ENCODE measurements at regions not wholly inside any gene's neighbourhood (a gene's known extent, or its start where the extent isn't known, plus 50 kb on each side); places are given as distances from the start of the nearest gene placed in this dataset.
"Not testable (repeated sequence)": the region's sequence is repeated elsewhere in the genome, so short reads cannot be mapped to it uniquely, and the experiment has no call there.

- H4K20me1 ChIP-seq (ENCODE audit: insufficient read depth), result no peaks in the 10 kb centered on the region
- no peaks in the 10 kb centered on the region for H3K79me2 ChIP-seq (replicated peaks; ENCODE audit: insufficient read depth, low read length)
- no peaks in the 10 kb centered on the region for H3K36me3 ChIP-seq (ENCODE audit: insufficient read depth, low read length)
- no peaks in the 10 kb centered on the region for H3F3A ChIP-seq (ENCODE audit: insufficient read depth, low read length, poor library complexity, severe bottlenecking)
- H3K4me2 ChIP-seq (ENCODE audit: low read length), result no peak overlapping the region
- no peaks in the 10 kb centered on the region for H3K9me2 ChIP-seq (ENCODE audit: insufficient read depth, low read length)
- TF ChIP-seq EP300 (conservative IDR thresholded peaks at IDR 0.05; ENCODE audit: poor library complexity, severe bottlenecking) (no peak), TAF1 (IDR thresholded peaks at IDR 0.05; ENCODE audit: low read depth) (no peak), SMC3 (conservative IDR thresholded peaks at IDR 0.05; ENCODE audit: poor library complexity) (no peak), CTCF (IDR thresholded peaks at IDR 0.05; ENCODE audit: poor library complexity, severe bottlenecking) (no peak), POLR2AphosphoS5 (IDR thresholded peaks at IDR 0.05) (no peak), REST (IDR thresholded peaks at IDR 0.05; ENCODE audit: borderline replicate concordance) (no peak), RAD21 (conservative IDR thresholded peaks at IDR 0.05) (no peak), MXI1 (conservative IDR thresholded peaks at IDR 0.05; ENCODE audit: poor library complexity, severe bottlenecking) (no peak), EZH2 (IDR thresholded peaks at IDR 0.05; ENCODE audit: borderline replicate concordance, insufficient read depth, low read length, poor library complexity, severe bottlenecking) (no peak)
- no peak overlapping the region for H2AFZ ChIP-seq (ENCODE audit: low read depth, low read length)
- H3K4me3 ChIP-seq (ENCODE audit: low read length), result no peak overlapping the region
- no peaks in the 10 kb centered on the region for H3K9me3 ChIP-seq (ENCODE audit: low read length)
- no peak overlapping the region for H3K9ac ChIP-seq (ENCODE audit: low read length)
- no peaks in the 10 kb centered on the region for H3K27me3 ChIP-seq (ENCODE audit: insufficient read depth, low read depth, low read length)
- no peak overlapping the region for H3K27ac ChIP-seq (ENCODE audit: low read length)
These were observed 342.7 kb downstream of the GPD2 start for GRCh38 chr2:156778916-156779315.

GRCh38 chr2:156779416-156780120 is 343.4 kb downstream of the GPD2 start:
- no peaks in the 10 kb centered on the region for H3F3A ChIP-seq (ENCODE audit: insufficient read depth, low read length, poor library complexity, severe bottlenecking)
- no peaks in the 10 kb centered on the region for H3K79me2 ChIP-seq (replicated peaks; ENCODE audit: insufficient read depth, low read length)
- no peak overlapping the region for H3K9ac ChIP-seq (ENCODE audit: low read length)
- H3K9me3 ChIP-seq (ENCODE audit: low read length), result no peaks in the 10 kb centered on the region
- no peaks in the 10 kb centered on the region for H3K9me2 ChIP-seq (ENCODE audit: insufficient read depth, low read length)
- H3K27ac ChIP-seq (ENCODE audit: low read length), result no peak overlapping the region
- H2AFZ ChIP-seq (ENCODE audit: low read depth, low read length), result no peak overlapping the region
- TF ChIP-seq RAD21 (conservative IDR thresholded peaks at IDR 0.05) (no peak), REST (IDR thresholded peaks at IDR 0.05; ENCODE audit: borderline replicate concordance) (no peak), MXI1 (conservative IDR thresholded peaks at IDR 0.05; ENCODE audit: poor library complexity, severe bottlenecking) (no peak), CTCF (IDR thresholded peaks at IDR 0.05; ENCODE audit: poor library complexity, severe bottlenecking) (no peak), SMC3 (conservative IDR thresholded peaks at IDR 0.05; ENCODE audit: poor library complexity) (no peak)
- H3K27me3 ChIP-seq (ENCODE audit: insufficient read depth, low read depth, low read length), result no peaks in the 10 kb centered on the region
- no peaks in the 10 kb centered on the region for H3K36me3 ChIP-seq (ENCODE audit: insufficient read depth, low read length)
- no peak overlapping the region for H3K4me3 ChIP-seq (ENCODE audit: low read length)
- no peak overlapping the region for H3K4me2 ChIP-seq (ENCODE audit: low read length)
- H4K20me1 ChIP-seq (ENCODE audit: insufficient read depth), result no peaks in the 10 kb centered on the region

GRCh38 chr2:156781677-156782076 is 345.5 kb downstream of the GPD2 start:
- H3K9ac ChIP-seq (ENCODE audit: low read length); H3K4me2 ChIP-seq (ENCODE audit: low read length); H3K79me2 ChIP-seq (replicated peaks; ENCODE audit: insufficient read depth, low read length); H3K4me3 ChIP-seq (ENCODE audit: low read length); H3K36me3 ChIP-seq (ENCODE audit: insufficient read depth, low read length); H3K9me3 ChIP-seq (ENCODE audit: low read length); H4K20me1 ChIP-seq (ENCODE audit: insufficient read depth); H3K27ac ChIP-seq (ENCODE audit: low read length); H2AFZ ChIP-seq (ENCODE audit: low read depth, low read length); H3K27me3 ChIP-seq (ENCODE audit: insufficient read depth, low read depth, low read length); H3F3A ChIP-seq (ENCODE audit: insufficient read depth, low read length, poor library complexity, severe bottlenecking); H3K9me2 ChIP-seq (ENCODE audit: insufficient read depth, low read length): not testable (repeated sequence)
